T47D (cell line): ENCODE measurements at regions not wholly inside any gene's neighbourhood (a gene's known extent, or its start where the extent isn't known, plus 50 kb on each side); places are given as distances from the start of the nearest gene placed in this dataset.
A peak's percentile ranks its signal among the peaks of the same experiment; 100 is the strongest.

ENCODE experiments used
- DNase-seq, 2 experiments: peaks; one replicate each; pipeline versions ENCODE4 v3.0.0 to v3.0.0-alpha.2; 2011 to 2012; ENCODE audit warnings: low read depth in 1 of 2, low spot score in 1 of 2
- JUND ChIP-seq: IDR thresholded peaks from 2 replicates; pipeline ENCODE4 v1.6.1; 2012; ENCODE audit warnings: low read depth
- in situ Hi-C: cut with HindIII; loops from 2 replicates; pipeline ENCODE4 v1.10.0; 2016; ENCODE audit warnings: low sequenced_read_pairs, low pct_unique_long_range_greater_than_20kb

DNA sequence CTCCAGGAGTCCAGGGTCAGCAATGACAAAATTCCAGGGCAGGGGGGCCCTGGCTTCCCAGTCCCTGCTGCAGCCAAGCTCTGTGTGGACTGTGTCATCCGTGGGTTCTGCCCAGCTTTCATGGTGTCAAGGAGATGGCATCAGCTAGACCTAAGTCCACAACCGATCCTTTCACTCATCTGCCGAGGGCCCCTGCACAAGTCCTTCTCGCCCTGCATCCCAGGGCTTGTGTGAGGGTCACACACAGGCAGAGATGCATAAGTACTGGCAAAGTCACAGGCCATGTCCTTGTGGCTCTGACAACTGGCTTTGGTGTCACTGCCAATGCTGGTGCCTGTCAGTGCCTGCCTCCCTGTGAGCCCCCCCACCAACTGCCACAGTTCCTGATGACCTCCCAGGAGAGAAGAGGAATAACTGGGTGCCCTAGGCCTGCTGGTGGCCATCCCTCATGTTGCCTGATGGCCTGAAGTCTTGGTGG lies 181.4 kb upstream of the CST7 start:
- in situ Hi-C loops = no loop called here
- DNase-seq = no peak
- no peak for TF ChIP-seq JUND

DNA sequence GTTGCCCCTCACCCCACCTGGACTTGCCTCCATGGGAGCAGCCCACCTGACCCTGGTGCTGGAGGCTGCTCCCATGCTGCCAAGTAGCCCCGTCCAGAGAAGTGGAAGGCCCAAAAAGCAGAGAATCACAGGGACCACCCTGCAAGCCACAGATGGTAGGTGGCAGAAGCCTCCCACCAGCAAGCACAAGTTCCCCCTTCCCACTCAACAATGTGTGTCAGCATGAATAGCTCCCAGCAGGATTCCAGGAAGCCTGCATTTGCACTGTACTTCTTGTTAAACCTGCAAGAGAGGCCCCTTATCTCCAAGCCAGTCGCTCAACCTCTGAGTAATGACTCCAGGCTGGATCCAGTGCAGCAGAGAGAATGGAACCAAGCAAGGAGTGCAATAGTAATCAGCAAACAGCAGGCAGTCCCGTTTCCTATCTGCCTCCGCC lies 180.8 kb upstream of the CST7 start:
- no peak for TF ChIP-seq JUND
- in situ Hi-C loops = no loop called here
- DNase-seq = peak in 1 of 2 experiments; percentile 23

DNA sequence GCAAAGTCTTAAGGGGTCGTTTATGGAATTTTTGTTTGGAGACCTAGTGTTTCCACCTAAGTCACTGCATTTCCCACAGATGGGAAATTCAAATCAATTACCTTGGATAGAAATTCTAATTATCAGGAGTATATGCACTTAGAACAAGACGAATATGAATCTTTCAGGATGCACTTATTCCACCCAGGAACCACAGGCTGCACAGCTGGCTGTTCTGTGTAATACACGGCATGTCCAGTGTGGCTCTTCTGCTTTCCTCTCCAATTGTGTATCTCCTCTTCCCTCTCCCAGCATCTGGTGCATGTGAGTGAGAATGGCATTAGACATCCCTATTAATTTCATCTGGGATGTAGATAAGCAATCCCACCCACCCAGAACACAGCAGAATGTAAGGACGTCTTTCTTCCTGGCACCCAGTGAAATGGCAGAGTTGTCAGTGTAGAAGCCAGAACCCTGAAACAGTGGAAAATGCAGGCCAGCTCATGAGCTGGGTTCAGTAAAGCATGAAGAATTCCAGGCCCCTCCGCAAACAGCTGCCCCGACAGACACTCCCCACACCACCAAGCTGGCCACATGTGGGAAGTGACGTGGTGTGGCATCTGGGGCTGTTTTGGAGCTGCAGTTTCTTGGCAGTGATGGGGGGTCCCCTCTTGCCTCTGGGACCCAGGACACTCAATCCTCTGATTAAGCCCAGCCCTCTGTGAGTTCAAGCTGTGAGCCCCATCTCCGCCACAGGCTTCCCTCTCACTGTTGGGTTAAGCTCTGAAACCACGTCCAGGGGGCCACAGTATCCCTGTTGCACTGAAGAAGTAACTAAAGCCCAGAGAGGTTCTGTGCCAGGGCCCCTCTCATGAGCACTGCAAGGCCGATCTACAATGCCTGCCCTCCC lies 180.1 kb upstream of the CST7 start:
- DNase-seq = no peak
- no peak for TF ChIP-seq JUND
- in situ Hi-C loops = no loop called here

DNA sequence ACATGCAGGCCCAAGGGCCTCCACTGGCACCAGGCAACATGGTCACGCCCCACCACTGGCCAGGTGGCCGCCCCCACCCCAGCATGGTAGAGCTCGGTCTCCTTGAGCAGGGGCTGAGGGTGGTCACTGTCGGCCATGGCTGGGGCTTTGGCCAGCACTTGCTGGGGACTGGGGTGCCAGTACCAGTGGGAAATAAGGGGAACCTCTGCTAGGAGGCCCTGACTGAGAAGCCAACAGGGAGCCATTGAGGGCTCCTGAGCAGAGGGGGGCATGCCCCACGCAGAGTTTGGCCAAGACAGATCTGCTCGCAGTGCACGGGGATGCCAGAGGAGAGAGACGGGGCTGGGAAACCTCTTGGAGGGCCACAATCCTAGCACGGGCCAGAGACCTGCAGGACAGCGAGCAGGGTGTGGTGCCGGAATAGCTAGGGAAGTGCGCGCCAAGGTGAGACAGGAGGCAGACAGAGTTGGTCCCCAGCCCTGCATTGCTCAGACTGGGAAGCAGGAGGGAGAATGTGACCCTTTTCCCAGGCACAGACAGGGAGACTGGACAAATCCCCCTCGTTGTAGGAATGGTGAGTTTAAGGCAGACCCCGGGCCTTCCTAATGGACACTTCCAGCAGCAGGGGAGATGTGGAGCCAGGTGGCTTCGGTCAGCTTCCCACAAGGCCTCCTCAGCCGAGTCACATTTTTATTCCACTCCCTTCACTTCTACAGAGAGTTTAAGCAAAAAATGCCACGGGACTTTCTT lies 179.0 kb upstream of the CST7 start:
- no peak for DNase-seq
- in situ Hi-C loops = no loop called here
- no peak for TF ChIP-seq JUND

DNA sequence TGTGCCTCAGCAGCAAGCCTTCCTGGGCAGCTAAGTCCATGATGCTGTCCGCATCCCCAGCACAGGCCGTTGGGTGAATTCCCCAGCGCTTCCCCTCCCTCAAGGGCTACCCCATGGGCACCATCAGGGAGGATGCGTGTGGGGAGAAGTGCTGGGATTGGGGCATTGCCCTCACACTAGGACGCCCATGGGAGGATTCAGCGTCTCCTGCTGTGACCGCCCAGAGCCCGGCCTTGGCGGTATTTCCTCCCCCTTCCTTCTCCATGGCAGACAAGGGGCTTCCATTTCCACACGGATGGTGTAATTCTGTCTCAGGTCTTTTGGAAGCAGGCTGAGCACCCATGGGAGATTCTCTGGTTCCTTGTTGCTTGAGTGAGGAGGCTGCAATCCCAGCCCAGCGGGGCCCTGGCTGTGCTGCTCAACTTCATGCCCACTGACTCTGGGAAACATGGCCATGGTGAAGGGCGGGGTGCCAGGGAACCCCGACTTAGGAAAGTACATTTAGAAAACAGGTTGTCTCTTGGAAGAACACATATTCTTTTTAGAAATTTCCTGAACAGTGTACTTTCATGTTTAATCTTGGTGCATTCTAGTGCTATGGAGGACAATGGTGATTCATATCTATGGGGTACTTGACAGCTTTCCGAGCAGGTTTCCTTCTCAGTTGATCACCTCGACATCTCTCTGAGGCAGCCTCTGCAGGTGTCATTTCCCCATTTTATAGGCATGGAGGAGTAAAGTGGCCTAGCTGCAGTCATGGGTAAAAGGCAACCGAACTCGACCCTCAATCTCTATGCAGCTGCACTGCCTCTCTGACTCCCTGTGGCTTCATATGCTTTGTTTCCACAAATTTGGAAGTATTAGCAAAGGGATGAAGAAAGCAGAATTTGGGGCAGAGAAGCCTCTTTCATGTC lies 178.2 kb upstream of the CST7 start:
- no peak for DNase-seq
- TF ChIP-seq JUND = no peak
- in situ Hi-C loops = no loop called here

DNA sequence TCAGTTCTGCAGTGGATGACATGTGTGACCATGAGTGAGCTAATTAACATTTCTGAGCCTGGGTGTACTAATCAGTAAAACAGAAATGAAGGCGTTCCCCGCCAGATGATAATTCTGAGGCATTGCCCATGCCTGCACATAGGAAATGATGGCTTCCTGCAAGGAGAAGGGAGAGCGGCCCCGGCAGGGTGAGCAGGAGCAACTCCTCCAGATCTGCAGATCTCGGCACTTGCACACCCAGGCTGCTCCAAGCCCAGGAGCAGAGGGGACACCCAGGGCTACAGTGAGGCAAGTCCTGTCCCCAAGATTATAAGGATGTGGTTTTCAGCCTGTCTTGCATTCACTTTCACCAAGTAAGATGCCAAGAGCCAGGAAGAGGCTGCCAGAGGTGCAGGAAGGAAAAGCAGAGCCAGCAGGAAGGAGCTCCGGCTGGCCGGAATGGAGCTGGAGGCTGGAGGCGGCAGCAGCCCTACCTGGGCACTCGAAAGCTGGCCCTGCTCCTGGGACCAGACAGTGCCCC lies 177.5 kb upstream of the CST7 start:
- no peak for TF ChIP-seq JUND
- in situ Hi-C loops = no loop called here
- DNase-seq = no peak

DNA sequence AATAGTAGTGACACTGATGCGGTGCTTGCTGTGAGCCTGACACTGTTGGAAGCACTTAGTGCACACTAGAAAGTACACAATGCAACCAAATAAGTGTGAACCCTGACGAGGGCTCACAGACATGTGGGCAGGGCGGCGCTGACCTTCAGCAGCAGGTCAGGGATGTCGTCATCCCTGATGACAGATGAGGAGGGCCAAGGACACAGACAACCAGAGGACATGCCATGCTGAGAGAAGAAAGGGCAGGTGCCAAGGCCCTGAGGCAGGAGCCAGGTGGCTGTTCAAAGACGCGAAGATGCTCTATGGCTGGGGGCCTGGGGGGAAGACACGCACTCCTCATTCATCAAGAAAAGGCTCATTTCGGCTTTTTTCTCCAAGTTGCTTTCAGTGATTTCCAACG lies 176.4 kb upstream of the CST7 start:
- TF ChIP-seq JUND = no peak
- no peak for DNase-seq
- in situ Hi-C loops = no loop called here

DNA sequence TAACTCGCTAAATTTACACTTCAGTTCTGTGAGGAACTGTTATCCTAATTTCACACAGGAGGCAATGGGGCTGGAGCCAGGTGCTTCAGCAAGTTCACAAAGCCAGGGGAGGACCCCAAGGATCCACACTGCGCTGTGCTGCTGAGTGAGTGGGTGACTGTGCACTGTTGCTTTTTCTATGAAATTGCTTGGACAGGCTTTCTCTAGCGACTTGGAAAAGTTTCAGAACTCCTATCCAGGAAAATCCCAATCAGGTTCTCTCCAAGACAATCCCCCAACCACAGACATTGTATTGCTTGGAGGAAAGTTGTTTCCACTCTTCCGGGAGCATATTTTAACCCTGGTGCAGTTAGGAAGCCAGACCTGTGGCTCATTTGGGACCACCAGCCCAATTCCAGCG lies 175.9 kb upstream of the CST7 start:
- in situ Hi-C loops = no loop called here
- no peak for TF ChIP-seq JUND
- DNase-seq = no peak

DNA sequence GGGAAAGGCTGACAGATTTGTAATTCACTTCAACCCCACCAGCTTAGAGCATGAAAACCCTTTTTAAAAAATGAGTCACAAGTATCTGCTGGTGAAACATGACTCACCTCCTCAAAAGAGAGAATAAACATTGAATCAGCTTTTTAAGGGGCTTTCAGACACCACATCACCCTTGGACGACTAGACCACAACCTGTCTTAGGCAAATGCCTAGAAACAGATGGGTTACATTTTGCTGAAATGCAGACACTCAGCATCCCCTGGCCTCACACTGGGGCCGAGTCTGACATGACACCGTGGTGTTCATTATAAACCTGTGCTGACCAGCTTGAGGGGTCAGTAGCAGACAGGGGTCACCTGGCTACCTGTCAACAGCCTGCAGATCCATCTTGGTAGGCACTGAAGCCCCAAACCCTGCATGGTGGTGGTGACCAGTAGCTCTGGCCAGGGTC lies 175.3 kb upstream of the CST7 start:
- TF ChIP-seq JUND = no peak

DNA sequence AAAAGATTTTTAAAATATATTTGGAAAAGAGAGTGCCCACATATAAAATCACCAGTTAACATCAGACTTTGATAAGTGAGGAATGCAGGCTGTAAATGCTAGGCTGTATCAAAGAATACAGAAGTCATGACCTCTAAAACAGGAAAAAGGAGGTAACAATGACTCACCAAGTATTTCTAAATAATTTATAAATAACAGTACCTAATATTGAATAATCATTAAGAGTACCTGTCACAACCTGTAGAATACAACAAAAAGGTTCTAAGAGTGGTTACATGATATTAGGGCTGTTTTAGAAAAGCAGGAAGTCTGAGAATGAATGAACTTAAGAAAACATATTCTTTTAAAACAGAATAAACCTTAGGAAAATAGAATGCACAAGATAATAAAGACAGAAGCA lies 173.1 kb upstream of the CST7 start:
- in situ Hi-C loops = no loop called here
- DNase-seq = no peak
- no peak for TF ChIP-seq JUND

More for the DNA sequence above, 175.3 kb upstream of the CST7 start:
- in situ Hi-C loops = no loop called here
- DNase-seq = no peak

DNA sequence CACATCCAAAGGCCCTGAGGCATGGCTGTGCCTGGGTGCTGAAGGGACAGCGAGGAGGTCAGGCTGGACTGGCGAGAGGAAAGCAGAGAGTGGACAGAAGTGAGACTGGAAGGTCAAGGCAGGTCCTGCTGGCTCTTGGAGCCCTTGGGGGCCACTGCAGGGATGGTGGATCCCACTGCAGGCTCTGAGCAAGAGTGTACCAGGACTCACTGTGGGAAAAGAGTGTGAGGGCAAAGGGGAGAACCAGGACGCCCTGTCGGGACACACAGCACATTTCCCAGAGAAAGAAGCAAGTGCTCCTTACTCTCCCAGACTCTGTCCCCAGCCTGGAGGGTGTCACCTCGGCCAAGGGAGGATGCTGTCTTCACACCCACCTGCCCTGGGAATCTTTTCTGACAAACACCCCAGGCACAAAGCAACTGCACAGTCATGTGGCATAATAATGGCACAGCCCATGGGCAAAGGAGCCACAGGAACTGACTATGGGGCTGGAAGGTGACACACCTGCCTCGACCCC lies 172.3 kb upstream of the CST7 start:
- no peak for TF ChIP-seq JUND
- in situ Hi-C loops = no loop called here
- DNase-seq = no peak

DNA sequence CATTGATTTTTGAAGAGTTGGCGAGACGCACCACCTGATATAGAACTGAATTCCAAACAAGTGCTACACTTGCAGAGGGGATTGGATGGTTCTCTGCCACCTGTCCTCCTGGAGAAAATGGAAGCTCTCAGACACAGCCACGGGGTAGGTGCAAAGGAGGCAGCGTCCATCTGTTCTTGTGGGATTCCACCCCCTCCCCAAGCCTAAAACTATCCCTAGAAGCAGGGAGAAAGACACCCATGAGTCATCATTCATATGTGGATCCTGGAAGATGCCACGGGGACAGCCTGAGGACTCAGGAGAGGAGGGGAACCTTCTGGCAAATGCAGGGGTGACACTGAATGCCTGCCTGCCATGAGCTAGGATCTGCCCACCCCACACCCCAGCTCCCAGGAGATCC lies 171.3 kb upstream of the CST7 start:
- no peak for TF ChIP-seq JUND
- in situ Hi-C loops = no loop called here
- no peak for DNase-seq
